ENCODE measurements at regions not wholly inside any gene's neighbourhood (a gene's known extent, or its start where the extent isn't known, plus 50 kb on each side); places are given as distances from the start of the nearest gene placed in this dataset.

DNA sequence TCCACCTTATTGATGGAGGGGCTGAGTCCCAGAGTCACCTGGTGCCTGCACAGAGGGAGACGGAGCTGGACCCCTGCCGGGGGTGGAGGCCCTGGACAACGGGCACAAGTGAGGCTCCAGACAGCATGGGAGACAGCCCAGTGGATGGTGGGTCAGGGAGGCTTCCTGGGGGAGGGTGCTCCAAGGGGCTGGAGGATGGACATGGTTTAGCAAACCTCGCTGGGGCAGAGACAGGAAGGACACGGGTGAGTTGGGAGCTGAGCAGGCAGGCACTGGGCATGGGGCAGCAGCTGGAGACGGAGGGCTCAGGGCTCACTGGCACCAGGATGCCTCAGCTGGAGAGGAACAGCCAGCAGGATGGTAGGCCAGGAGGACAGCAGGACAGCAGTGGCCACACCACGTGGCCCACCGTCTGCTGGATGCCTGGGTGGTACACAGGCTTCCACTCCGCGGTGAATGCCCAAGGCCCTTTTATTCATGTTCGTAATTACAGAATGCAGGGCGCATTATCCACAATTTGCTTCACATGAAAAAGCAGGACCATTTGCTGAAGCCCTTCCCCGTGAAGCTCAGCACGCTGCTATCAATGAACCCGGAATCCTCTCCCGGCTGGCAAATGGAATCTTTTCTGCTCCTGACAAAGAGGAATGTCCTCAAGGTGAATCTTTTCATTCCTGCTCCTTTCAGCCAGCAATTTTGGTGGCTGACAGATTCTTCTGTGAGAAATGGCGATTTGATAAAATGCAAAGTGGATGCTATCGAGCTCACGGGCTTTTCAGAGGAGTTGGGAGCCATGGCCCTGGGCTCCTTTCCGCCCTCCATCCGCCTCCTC, 138.1 kb upstream of the C14orf180 start:
- H3K27ac ChIP-seq (ENCODE audit: low read length in 2 of 2) = no peak overlapping the region
- no peak overlapping the region for H3K4me3 ChIP-seq (ENCODE audit: control extremely low read depth in 1 of 5, extremely low read depth in 1 of 5, insufficient read depth in 1 of 5, low read depth in 2 of 5, low read length in 4 of 5)
- H3K79me2 ChIP-seq (ENCODE audit: control insufficient read depth, insufficient read depth, low read length) = no peaks in the 10 kb centered on the region
- intact Hi-C loops (cut with micrococcal nuclease) = no loop called here
- no peaks in the 10 kb centered on the region for H3K4me1 ChIP-seq (ENCODE audit: control insufficient read depth in 2 of 2, insufficient read depth in 2 of 2, low read length in 2 of 2)
- H3K4me2 ChIP-seq (replicated peaks; ENCODE audit: low read depth, low read length, poor library complexity, severe bottlenecking) = no peak overlapping the region
- H2AFZ ChIP-seq (ENCODE audit: insufficient read depth, low read depth, low read length, poor library complexity, severe bottlenecking) = no peak overlapping the region
- Mint-ChIP-seq H3K4me3 (no peak overlapping the region), H3K27ac (no peak overlapping the region), H3K4me1 (no peaks in the 10 kb centered on the region), H3K9me3 (ENCODE audit: insufficient read depth) (no peaks in the 10 kb centered on the region), H3K27me3 (peaks cover 9% of the 10 kb centered on the region)
- H4K20me1 ChIP-seq (ENCODE audit: control insufficient read depth, insufficient read depth, low read length, poor library complexity, severe bottlenecking) = no peaks in the 10 kb centered on the region
- DNase-seq = no peak
- ATAC-seq (ENCODE audit: low read depth) = no peak
- 91% methylated on average over 21 of the region's 21 CpGs for WGBS (ENCODE audit: insufficient coverage)
- H3K36me3 ChIP-seq (replicated peaks in 1 of 2; ENCODE audit: control extremely low read depth in 1 of 2, control insufficient read depth in 1 of 2, extremely low read depth in 1 of 2, insufficient read depth in 2 of 2, low read length in 1 of 2) = no peaks in the 10 kb centered on the region
- ChIA-PET CTCF (no interaction called here), POLR2A (no interaction called here)
- H3K9me3 ChIP-seq (ENCODE audit: control extremely low read depth in 1 of 3, control insufficient read depth in 2 of 3, insufficient read depth in 1 of 3, low read length in 2 of 3) = no peaks in the 10 kb centered on the region
- no peak overlapping the region for H3K9ac ChIP-seq (ENCODE audit: low read length)
- TF ChIP-seq, protein P1, sequence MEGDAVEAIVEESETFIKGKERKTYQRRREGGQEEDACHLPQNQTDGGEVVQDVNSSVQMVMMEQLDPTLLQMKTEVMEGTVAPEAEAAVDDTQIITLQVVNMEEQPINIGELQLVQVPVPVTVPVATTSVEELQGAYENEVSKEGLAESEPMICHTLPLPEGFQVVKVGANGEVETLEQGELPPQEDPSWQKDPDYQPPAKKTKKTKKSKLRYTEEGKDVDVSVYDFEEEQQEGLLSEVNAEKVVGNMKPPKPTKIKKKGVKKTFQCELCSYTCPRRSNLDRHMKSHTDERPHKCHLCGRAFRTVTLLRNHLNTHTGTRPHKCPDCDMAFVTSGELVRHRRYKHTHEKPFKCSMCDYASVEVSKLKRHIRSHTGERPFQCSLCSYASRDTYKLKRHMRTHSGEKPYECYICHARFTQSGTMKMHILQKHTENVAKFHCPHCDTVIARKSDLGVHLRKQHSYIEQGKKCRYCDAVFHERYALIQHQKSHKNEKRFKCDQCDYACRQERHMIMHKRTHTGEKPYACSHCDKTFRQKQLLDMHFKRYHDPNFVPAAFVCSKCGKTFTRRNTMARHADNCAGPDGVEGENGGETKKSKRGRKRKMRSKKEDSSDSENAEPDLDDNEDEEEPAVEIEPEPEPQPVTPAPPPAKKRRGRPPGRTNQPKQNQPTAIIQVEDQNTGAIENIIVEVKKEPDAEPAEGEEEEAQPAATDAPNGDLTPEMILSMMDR (IDR thresholded peaks at IDR 0.05) = no peak
- TF ChIP-seq EZH2 (IDR thresholded peaks at IDR 0.05; ENCODE audit: borderline replicate concordance, insufficient read depth, low read depth, low read length, poor library complexity, severe bottlenecking) = no peak
- H3K27me3 ChIP-seq (replicated peaks in 1 of 4; ENCODE audit: control extremely low read depth in 1 of 4, control insufficient read depth in 3 of 4, insufficient read depth in 4 of 4, low read length in 3 of 4) = peaks cover 0 to 5% (median under 1%) of the 10 kb centered on the region in 4 experiments

DNA sequence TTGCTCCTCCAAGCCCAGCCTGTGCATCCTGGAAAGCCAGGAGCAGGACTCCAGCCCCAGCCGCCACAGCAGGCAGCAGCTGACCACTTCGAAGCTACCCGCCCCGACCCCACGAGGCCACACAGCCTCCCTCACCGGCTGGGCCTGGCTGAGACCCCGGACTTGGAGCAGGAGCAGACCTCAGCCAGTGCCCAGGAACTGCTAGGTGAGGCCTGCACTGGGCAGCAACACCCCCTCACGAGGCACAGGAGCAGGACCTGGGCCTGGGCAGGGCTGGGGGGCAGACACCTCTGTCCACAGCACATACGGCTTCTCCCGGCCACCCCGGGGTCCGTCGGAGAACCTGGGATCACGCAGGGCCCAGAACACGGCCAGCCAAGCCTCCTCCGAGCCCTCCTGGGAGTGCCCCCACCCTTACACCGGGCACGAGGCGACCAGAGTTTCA, 137.4 kb upstream of the C14orf180 start:
- Histone ChIP-seq H3K27me3 (replicated peaks in 1 of 4; ENCODE audit: control extremely low read depth in 1 of 4, control insufficient read depth in 3 of 4, insufficient read depth in 4 of 4, low read length in 3 of 4) (peaks cover 0 to 11% (median 1%) of the 10 kb centered on the region in 4 experiments), H3K4me1 (ENCODE audit: control insufficient read depth in 2 of 2, insufficient read depth in 2 of 2, low read length in 2 of 2) (no peaks in the 10 kb centered on the region), H3K4me2 (replicated peaks; ENCODE audit: low read depth, low read length, poor library complexity, severe bottlenecking) (no peak overlapping the region), H3K9ac (ENCODE audit: low read length) (no peak overlapping the region), H3K4me3 (ENCODE audit: control extremely low read depth in 1 of 5, extremely low read depth in 1 of 5, insufficient read depth in 1 of 5, low read depth in 2 of 5, low read length in 4 of 5) (no peak overlapping the region), H2AFZ (ENCODE audit: insufficient read depth, low read depth, low read length, poor library complexity, severe bottlenecking) (no peak overlapping the region), H3K27ac (ENCODE audit: low read length in 2 of 2) (no peak overlapping the region), H4K20me1 (ENCODE audit: control insufficient read depth, insufficient read depth, low read length, poor library complexity, severe bottlenecking) (no peaks in the 10 kb centered on the region), H3K36me3 (replicated peaks in 1 of 2; ENCODE audit: control extremely low read depth in 1 of 2, control insufficient read depth in 1 of 2, extremely low read depth in 1 of 2, insufficient read depth in 2 of 2, low read length in 1 of 2) (no peaks in the 10 kb centered on the region), H3K79me2 (ENCODE audit: control insufficient read depth, insufficient read depth, low read length) (no peaks in the 10 kb centered on the region), H3K9me3 (ENCODE audit: control extremely low read depth in 1 of 3, control insufficient read depth in 2 of 3, insufficient read depth in 1 of 3, low read length in 2 of 3) (no peaks in the 10 kb centered on the region)
- Mint-ChIP-seq H3K27ac (no peak overlapping the region), H3K27me3 (peaks cover 11% of the 10 kb centered on the region), H3K4me3 (no peak overlapping the region), H3K4me1 (no peaks in the 10 kb centered on the region), H3K9me3 (ENCODE audit: insufficient read depth) (no peaks in the 10 kb centered on the region)
- 91% methylated on average over 19 of the region's 19 CpGs for WGBS (ENCODE audit: insufficient coverage)
- no peak for ATAC-seq (ENCODE audit: low read depth)
- intact Hi-C loops (cut with micrococcal nuclease) = no loop called here
- ChIA-PET POLR2A (no interaction called here), CTCF (no interaction called here)
- no peak for DNase-seq
- TF ChIP-seq, protein P1 (IDR thresholded peaks at IDR 0.05) = no peak
- TF ChIP-seq EZH2 (IDR thresholded peaks at IDR 0.05; ENCODE audit: borderline replicate concordance, insufficient read depth, low read depth, low read length, poor library complexity, severe bottlenecking) = no peak
